DMS153 treated with DMSO at 0.1 percent for 48 hours (cell line): ENCODE measurements at regions not wholly inside any gene's neighbourhood (a gene's known extent, or its start where the extent isn't known, plus 50 kb on each side); places are given as distances from the start of the nearest gene placed in this dataset.

Experiments used
- DNase-seq: peaks from one replicate; lab custom pipeline; 2025; ENCODE audit not compliant: unreplicated experiment; lab: John Stamatoyannopoulos, UW

DNA sequence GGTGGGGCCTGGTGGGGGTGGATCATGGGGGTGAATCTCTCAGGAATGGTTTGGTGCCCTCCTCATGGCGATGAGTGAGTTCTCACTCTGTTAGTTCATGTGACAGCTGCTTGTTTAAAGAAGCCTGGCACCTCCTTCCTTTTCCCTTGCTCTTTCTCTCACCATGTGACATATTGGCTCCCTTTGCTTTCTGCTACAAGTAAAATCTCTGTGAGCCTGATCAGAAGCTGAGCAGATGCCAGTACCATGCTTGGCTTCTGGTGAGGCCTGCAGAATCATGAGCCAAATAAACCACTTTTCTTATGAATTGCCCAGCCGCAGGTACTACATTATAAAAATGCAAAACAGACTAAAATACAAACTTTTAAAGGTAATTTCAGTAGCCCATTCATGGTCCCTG is 73.4 kb upstream of the TEX51 start:
- no peak for DNase-seq

DNA sequence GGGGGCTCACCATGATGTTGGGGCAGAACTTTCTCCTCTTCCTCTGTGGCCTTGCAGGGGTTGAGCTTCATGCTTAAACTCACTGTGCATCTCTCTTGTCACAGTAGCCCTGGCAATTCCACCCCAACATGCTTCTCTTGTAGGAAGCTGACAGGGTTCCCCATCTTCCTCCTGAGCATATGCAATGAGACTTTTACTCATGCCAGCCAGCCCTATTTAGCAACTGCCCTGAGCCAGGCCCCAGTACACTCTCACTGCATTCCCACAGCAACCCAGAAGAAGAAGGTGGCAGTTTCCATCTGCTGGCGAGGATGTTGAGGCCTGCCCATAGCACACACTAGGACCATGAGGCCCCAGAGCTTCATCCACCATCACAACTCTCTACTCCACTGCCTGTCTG is 72.2 kb upstream of the TEX51 start:
- no peak for DNase-seq

DNA sequence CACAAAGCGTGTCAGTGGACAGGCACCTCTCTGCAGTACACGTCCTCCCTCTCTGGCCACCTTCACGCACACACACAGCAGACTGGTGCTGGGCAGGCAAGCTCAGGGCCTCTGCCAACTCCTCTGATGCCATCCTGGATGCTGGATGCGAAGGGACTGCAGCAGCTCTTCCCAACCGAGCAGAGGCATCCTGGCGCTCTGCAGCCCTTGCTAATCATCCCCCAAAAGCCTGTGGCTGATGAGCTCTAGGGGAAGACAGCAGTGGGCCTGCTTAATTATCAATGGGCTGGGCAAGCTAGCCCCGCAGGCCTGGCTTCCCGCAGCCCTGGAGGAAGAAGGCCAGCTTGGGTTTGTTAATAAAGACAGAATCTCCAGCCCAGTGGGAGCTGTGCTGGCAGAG is 71.3 kb upstream of the TEX51 start:
- no peak for DNase-seq

DNA sequence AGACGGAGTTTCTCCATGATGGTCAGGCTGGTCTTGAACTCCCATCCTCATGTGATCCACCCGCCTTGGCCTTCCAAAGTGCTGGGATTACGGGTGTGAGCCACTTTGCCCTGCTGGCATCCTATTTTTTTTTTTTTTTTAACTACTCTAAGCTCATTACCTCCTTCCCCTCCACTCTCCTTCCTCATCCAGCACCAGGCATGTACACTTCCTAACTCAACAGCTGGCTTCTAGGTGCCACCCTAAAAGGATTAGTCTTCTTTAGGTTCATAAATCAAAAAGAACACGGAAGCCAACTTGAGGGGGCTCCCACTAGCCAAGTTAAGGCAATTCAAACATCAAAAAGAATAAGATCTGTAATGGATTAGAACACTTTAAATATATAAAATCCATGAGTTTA is 70.6 kb upstream of the TEX51 start:
- no peak for DNase-seq

DNA sequence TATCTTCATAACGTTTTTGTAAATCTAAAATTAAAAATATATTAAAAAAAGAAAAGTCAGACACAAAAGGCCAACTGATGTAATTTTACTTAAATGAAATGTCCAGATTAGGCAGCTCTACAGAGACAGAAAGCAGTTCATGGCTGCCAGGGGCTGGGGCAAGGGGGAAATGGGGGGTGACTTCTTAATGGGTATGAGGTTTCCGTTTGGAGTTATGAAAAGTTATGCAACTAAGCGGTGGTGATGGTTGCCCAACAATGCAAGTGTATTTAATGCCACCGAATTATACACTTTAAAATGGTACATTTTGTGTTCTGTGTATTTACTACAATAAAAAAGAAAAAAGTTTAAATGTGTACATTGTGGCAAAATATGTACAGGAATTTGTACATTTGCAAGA is 70.2 kb upstream of the TEX51 start:
- DNase-seq, result no peak

DNA sequence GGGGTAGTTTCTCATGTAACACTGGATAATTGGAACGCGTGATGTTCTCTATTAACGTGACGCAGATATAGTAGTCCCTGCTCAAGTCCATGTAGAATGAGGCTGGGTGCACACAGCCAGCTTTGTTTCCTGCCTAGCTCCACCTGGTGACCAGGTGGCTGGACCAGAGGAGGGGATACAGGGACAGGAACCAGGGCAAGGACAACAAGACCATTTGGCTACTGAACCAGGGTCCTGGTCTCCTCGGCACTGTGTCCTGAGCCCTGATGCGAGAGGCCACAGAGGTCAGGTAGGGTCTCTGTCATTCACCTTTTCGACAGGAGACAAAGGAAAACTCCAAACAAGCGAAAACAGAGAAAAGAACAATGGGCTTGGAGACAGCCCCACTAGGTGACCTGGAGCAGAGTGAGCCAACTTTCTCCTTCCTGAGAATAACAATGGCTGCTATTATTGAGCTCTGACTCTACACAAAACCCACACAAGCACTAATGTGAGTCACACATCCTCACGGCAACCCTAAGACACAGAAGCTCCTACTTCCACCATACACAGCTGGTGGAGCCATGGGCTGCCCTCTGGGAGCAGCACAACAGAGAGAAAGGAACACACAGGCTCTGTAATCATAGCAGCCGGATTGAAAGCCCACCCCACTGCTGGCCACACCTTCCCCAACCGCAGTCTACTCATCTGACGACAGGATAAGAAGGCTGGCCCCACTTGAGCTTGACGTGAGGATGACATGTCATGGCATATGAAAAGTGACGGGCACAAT is 67.3 kb upstream of the TEX51 start:
- no peak for DNase-seq

DNA sequence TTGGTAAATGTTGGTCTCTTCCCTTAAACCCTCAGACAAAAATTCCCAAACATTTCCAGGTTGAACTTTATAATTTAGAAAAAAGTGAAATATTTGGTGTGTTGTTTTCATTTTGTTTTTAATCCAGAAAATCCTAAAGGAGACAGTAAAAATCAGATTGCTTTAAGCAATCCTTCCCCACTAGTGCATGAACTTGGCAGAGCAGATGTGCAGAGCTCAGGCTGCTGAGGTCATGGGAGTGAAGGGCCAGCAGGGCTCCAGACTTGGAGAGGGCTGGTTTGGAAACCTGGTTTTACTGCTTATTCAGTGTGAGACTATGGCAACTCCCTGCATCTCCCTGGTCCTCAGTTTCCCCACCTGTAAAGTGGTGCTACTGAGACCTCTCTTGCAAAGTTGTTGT is 66.7 kb upstream of the TEX51 start:
- DNase-seq, result no peak

DNA sequence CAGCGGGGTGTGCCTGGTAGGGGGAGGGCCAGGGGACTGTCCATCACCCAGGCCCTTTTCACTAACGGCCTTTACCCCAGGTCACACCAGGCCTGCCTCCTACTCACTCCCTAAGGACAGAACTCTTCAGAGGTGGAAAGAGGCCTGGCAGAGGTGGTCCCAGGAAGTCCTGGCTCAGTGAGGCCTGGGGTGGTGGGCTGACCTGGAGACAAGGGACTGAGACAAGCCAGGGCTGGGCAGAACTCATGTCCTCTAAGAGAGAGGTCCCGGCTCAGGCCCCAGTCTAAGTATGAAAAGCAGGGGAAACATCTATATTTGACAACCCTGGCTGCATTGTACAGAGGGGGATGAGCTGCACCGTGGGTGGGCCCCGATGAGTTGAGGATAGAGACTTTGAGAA is 65.9 kb upstream of the TEX51 start:
- DNase-seq, result no peak

DNA sequence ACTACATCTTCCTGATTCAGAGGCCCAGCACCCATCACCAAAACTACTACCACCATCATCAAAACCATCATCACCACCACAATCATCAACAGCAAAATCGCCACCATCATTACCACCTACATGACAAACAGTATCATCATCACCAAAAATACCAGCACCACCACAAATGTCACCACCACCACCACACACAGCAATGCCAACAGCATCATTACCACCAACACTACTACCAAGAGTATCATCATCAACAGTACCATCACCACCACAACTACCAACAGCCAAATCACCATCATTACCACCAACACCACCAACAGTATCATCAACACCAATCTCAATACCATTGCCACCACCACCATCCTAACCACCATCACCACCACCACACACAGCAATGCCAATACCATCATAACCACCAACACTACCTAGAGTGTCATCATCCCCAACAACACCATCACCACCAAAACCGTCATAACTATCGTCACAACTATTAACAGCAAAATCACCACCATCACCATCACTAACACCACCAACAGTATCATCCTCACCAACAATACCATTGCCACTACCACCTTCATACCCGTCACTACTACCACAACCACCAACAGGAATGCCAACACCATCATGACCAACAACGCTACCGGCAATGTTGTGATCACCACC is 64.6 kb upstream of the TEX51 start:
- DNase-seq, result no peak

DNA sequence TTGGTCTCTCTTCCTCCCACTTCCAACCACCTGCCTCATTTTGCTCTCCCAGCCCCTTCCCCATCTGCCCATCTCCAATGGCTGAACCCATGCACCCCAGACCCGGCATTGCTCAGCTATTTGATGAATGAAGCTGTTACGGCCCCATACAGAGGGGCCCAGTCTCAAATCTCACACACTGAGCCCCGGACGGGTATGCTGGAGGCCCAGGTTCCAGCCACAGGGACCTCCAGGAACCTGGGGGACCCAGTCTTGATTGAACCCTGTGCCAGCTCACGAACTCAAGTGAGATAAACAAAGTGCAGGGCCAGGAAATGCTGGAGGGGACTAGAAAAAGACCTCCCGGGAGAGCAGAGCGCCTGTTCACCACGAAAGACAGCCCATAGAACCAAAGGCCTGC is 63.4 kb upstream of the TEX51 start:
- no peak for DNase-seq

DNA sequence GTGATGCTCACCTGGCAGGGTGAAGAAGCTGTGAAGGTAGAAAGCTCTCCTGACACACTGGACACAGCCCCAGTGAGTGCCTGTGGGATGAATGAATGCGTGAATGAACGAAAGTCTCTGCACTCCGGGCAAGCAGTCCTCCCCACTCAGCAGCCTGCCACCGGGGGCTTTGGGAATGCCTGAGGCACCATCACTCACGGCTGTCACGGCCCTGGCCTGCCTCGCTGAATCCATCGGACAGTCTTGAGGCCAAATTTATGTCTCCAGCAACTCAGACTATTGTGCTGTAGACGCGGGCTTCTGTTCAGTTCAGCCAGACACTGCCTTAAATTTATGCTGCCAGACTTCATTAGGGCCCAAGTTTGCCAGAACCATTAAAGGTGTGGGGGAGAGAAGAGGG is 62.9 kb upstream of the TEX51 start:
- no peak for DNase-seq

DNA sequence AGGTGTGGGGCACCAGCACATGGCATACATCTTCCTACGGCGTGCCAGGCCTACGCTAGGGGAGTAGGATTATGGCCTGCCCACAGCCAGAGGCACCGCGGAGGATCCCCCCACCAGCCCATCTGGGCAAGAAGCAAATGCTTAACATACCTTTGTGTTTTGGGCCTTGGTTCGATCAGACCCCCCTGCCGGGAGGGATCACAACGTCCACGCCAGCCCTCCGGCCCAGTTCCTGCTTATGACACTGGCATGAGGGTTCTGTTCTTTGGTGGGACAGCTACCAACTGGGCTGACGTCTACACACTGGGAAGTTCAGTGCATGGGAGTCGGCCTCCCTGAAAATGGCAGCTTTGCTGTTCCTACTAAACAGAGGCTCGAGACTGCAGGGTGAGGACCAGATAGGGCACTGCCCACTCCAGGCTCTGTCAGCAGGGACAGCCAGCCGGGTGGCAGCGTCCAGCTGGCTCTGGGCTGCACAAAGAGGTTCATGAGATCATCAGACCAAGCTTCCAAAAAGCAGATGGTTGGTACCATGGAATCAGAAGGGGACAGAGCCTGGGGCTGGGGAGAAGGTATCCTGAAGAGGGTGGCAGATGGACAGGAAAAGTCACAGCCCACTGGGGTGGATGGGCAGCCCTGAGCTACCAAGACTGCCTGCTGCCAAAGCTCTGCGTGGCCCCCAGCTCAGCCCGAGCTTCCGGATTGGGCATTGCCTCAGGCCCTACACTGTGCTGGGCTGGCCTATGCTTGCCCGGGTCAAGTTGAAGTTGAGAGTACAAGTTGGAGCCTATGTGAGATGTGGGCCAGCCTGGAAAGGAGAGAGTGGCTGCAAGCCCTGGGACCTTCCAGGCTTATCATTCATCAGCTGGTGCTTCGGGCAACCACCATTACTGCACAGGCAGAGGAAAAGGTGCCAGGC is 61.7 kb upstream of the TEX51 start:
- DNase-seq, result no peak

DNA sequence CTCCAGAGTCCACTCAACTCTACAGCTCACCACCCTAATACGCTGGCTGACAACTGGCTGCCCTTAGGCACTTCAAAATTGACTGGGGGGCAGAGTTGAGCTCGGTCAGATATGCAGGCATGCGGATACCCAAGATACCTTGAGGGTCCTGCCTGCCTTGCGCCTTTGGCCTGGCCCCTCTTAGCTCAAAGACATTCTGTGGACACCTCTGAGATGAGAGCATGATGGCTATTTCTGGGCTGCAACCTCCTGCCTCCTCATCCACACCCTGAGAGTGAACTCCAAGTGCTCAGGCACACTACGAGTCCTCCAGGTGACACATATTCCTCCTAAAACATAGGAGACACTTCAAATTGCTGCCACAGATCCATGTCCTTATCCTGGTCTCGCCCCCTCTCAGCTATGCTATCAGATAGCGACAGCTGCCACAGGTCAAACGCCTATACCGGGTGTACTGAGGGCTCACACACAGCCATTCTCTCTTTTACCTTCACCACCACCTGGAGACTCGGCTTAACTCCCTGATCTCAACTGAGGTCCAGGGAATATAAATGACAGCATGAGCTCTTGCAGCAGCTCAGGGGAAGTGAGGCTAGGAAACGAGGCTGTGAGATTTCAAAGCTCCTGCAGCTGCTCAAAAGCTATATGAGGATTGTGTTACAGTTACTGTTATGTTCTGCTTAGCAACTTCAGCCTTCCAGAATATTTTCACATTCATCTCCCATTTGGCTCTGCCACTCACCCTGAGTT is 60.5 kb upstream of the TEX51 start:
- no peak for DNase-seq

DNA sequence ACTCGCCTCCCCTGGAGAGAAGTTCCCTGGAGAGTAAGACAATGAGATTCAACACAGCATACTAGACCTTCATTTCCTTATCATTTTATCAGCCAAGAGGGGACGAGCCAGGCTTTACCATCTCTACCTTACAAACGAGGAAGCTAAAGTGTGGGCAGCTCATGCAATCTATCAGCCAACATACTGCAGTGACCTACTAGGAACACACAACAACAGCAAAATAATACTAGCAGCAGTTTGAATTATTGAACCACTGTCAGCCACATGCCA is 60.0 kb upstream of the TEX51 start:
- DNase-seq, result no peak

DNA sequence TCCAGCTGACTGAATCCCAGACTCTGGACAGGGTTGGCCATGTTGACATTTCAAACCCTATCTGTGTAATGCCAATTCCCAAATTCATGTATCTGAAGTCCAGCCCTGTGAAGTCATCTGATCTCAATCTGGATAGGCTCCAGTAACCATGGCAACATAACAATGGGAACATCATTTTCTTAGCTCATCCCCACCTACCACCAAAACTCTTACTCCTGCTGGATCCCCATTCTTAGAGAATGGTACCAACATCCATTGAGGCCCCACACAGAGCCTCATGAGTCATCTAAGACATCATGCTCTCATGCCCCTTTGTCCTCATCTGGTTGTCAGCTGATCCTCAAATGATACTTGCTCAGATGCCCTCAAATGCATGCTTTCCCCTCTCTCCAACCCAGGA is 58.9 kb upstream of the TEX51 start:
- DNase-seq, result no peak

DNA sequence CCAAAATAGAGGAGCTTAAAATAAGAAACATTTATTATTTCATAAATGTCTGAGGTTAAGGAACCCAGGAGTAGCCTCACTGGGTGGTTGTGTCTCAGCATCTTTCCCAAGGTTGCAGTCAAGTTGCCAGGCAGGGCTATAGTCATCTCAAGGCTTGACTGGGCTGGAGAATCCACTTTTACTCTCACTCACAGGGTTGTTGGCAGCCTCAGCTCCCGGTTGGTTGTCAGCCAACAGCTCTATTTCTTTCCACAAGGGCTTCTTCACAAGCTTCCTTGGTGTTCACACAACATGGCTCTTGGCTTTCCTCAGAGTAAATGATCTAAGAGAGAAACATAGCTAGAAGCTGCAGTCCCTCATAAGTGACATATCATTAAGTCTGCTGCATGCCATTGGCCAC is 55.6 kb upstream of the TEX51 start:
- DNase-seq, result no peak

DNA sequence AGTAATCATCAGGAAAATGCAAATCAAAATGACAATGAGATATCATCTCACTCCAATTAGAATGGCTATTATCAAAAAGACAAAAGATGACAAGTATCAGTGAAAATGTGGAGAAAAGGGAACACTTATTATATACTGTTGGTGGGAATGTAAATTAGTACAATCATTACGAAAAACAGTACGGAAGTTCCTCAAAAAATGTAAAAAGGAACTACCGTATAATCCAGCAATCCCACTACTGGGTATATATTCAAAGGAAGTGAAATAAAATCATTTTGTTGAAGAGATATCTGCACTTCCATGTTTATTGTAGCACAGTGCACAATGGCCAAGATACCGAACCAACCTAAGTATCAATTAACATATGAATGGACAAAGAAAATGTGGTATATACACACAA is 52.4 kb upstream of the TEX51 start:
- no peak for DNase-seq
